Esophagus squamous epithelium (tissue), 4 donors: ENCODE measurements at regions not wholly inside any gene's neighbourhood (a gene's known extent, or its start where the extent isn't known, plus 50 kb on each side); places are given as distances from the start of the nearest gene placed in this dataset.

Source experiments
- CTCF ChIP-seq, 6 experiments: fragments of 450-650 bp in 4 of 6; fragments of 200-600 bp in 2 of 6; sonication (generic) in 2 of 6; IDR thresholded peaks; one replicate each; pipeline ENCODE4 v1.5.1; 2016 to 2019; ENCODE audit warnings: antibody characterized with exemption in 6 of 6, mild to moderate bottlenecking in 4 of 6, moderate library complexity in 4 of 6
- POLR2A ChIP-seq, 4 donors: fragments of 450-650 bp; IDR thresholded peaks; one replicate each; pipeline ENCODE4 v1.6.1; 2017; ENCODE audit warnings: antibody characterized with exemption in 4 of 4, mild to moderate bottlenecking in 4 of 4, moderate library complexity in 3 of 4

- no peak for TF ChIP-seq POLR2A (IDR thresholded peaks at IDR 0.05)
- no peak for TF ChIP-seq CTCF (IDR thresholded peaks at IDR 0.05)
Measured at GRCh38 chr1:101144671-101145448, 92.0 kb upstream of the S1PR1 start.
